SK-N-SH treated with all-trans-retinoic acid at 6 μM for 48 hours (cell line): ENCODE measurements at regions not wholly inside any gene's neighbourhood (a gene's known extent, or its start where the extent isn't known, plus 50 kb on each side); places are given as distances from the start of the nearest gene placed in this dataset.

ENCODE experiments used
- ATAC-seq: fragments of 200-7000 bp; cut with Tn5 transposase; 3 replicates; pipeline ENCODE4 v1.9.1; 2020; ENCODE audit warnings: mild to moderate bottlenecking, moderate library complexity
- ARNTL ChIP-seq: fragments of 450-650 bp; formaldehyde crosslinking; IDR thresholded peaks from 2 replicates; pipeline ENCODE4 v1.5.0; 2020; ENCODE audit warnings: low read depth, mild to moderate bottlenecking, moderate library complexity, borderline replicate concordance
- BACH2 ChIP-seq: fragments of 250-450 bp; sonication (Bioruptor Pico); IDR thresholded peaks from 2 replicates; pipeline ENCODE4 v1.9.0; 2021; ENCODE audit warnings: mild to moderate bottlenecking, borderline replicate concordance
- CSDC2 ChIP-seq: fragments of 250-450 bp; sonication (Bioruptor Pico); IDR thresholded peaks from 2 replicates; pipeline ENCODE4 v1.5.0; 2020; ENCODE audit warnings: mild to moderate bottlenecking, moderate library complexity
- GLIS3 ChIP-seq: fragments of 250-450 bp; sonication (Bioruptor Pico); IDR thresholded peaks from 2 replicates; pipeline ENCODE4 v1.5.0; 2020; ENCODE audit warnings: mild to moderate bottlenecking, moderate library complexity
- ISL1 ChIP-seq: fragments of 250-450 bp; sonication (Bioruptor Pico); IDR thresholded peaks from 2 replicates; pipeline ENCODE4 v2.1.2; 2022; ENCODE audit warnings: mild to moderate bottlenecking, moderate library complexity
- POU6F1 ChIP-seq: fragments of 250-450 bp; sonication (Bioruptor Pico); IDR thresholded peaks from 2 replicates; pipeline ENCODE4 v1.8.0; 2021; ENCODE audit warnings: low read depth, mild to moderate bottlenecking, moderate library complexity, borderline replicate concordance
- PPARA ChIP-seq: fragments of 250-450 bp; sonication (Bioruptor Pico); IDR thresholded peaks from 2 replicates; pipeline ENCODE4 v1.5.0; 2020; ENCODE audit warnings: mild to moderate bottlenecking, borderline replicate concordance
- RARB ChIP-seq: fragments of 250-450 bp; sonication (Bioruptor Pico); IDR thresholded peaks from 2 replicates; pipeline ENCODE4 v1.8.0; 2021; ENCODE audit warnings: mild to moderate bottlenecking, moderate library complexity
- TCF4 ChIP-seq: fragments of 250-450 bp; sonication (Bioruptor Pico); IDR thresholded peaks from 2 replicates; pipeline ENCODE4 v1.8.0; 2021; ENCODE audit warnings: mild to moderate bottlenecking, moderate library complexity, borderline replicate concordance
- TOX ChIP-seq: fragments of 250-450 bp; sonication (Bioruptor Pico); IDR thresholded peaks from 2 replicates; pipeline ENCODE4 v1.8.0; 2021; ENCODE audit warnings: mild to moderate bottlenecking, moderate library complexity, borderline replicate concordance
- ZC3H10 ChIP-seq: fragments of 250-450 bp; sonication (Bioruptor Pico); IDR thresholded peaks from 2 replicates; pipeline ENCODE4 v1.5.1; 2021; ENCODE audit warnings: mild to moderate bottlenecking, moderate library complexity
- ZFP3 ChIP-seq: fragments of 250-450 bp; sonication (Bioruptor Pico); IDR thresholded peaks from 2 replicates; pipeline ENCODE4 v1.5.0; 2020; ENCODE audit warnings: mild to moderate bottlenecking, moderate library complexity
- ZFP30 ChIP-seq: fragments of 450-650 bp; formaldehyde crosslinking; IDR thresholded peaks from 2 replicates; pipeline ENCODE4 v1.5.0; 2022; ENCODE audit warnings: mild to moderate bottlenecking, moderate library complexity
- ZNF565 ChIP-seq: fragments of 450-650 bp; formaldehyde crosslinking; conservative IDR thresholded peaks from 2 replicates; pipeline ENCODE4 v1.5.0; 2020; ENCODE audit warnings: low read depth, mild to moderate bottlenecking, moderate library complexity
- ZNF70 ChIP-seq: fragments of 450-650 bp; formaldehyde crosslinking; IDR thresholded peaks from 2 replicates; pipeline ENCODE4 v1.5.0; 2020; ENCODE audit warnings: mild to moderate bottlenecking, moderate library complexity
- ZNF8 ChIP-seq: fragments of 450-650 bp; formaldehyde crosslinking; IDR thresholded peaks from 2 replicates; pipeline ENCODE4 v1.5.0; 2020; ENCODE audit warnings: mild to moderate bottlenecking, moderate library complexity
- TF ChIP-seq, protein P1 (sequence below): fragments of 250-450 bp; sonication (Bioruptor Pico); IDR thresholded peaks from 2 replicates; pipeline ENCODE4 v1.5.1; 2020; ENCODE audit warnings: low read depth, mild to moderate bottlenecking, moderate library complexity
- TF ChIP-seq, protein P2 (sequence below): fragments of 250-450 bp; sonication (Bioruptor Pico); IDR thresholded peaks from 2 replicates; pipeline ENCODE4 v1.8.0; 2020; ENCODE audit warnings: mild to moderate bottlenecking, moderate library complexity, borderline replicate concordance

- ATAC-seq = no peak
- no peak for TF ChIP-seq RARB (CRISPR knock-in tag)
Observed at GRCh38 chr2:120988700-120989511, 253.2 kb downstream of the GLI2 start.

DNA sequence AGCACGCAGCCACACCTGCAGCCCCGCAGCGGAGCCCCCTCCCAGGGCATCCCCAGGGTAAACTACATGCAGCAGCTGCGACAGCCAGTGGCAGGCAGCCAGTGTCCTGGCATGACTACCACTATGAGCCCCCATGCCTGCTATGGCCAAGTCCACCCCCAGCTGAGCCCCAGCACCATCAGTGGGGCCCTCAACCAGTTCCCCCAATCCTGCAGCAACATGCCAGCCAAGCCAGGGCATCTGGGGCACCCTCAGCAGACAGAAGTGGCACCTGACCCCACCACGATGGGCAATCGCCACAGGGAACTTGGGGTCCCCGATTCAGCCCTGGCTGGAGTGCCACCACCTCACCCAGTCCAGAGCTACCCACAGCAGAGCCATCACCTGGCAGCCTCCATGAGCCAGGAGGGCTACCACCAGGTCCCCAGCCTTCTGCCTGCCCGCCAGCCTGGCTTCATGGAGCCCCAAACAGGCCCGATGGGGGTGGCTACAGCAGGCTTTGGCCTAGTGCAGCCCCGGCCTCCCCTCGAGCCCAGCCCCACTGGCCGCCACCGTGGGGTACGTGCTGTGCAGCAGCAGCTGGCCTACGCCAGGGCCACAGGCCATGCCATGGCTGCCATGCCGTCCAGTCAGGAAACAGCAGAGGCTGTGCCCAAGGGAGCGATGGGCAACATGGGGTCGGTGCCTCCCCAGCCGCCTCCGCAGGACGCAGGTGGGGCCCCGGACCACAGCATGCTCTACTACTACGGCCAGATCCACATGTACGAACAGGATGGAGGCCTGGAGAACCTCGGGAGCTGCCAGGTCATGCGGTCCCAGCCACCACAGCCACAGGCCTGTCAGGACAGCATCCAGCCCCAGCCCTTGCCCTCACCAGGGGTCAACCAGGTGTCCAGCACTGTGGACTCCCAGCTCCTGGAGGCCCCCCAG, 254.1 kb downstream of the GLI2 start:
- ATAC-seq = no peak
- TF ChIP-seq GLIS3 = no peak
- no peak for TF ChIP-seq ZFP30 (CRISPR knock-in tag)
- no peak for TF ChIP-seq ZNF70 (CRISPR knock-in tag)
- TF ChIP-seq PPARA (CRISPR knock-in tag) = no peak
- TF ChIP-seq, protein P1, sequence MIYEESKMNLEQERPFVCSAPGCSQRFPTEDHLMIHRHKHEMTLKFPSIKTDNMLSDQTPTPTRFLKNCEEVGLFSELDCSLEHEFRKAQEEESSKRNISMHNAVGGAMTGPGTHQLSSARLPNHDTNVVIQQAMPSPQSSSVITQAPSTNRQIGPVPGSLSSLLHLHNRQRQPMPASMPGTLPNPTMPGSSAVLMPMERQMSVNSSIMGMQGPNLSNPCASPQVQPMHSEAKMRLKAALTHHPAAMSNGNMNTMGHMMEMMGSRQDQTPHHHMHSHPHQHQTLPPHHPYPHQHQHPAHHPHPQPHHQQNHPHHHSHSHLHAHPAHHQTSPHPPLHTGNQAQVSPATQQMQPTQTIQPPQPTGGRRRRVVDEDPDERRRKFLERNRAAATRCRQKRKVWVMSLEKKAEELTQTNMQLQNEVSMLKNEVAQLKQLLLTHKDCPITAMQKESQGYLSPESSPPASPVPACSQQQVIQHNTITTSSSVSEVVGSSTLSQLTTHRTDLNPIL = no peak
- TF ChIP-seq RARB (CRISPR knock-in tag) = no peak
- no peak for TF ChIP-seq ISL1

GRCh38 chr2:120990451-120990871, 254.8 kb downstream of the GLI2 start:
- TF ChIP-seq TCF4 (no peak), RARB (CRISPR knock-in tag) (no peak), ISL1 (no peak), ZNF8 (CRISPR knock-in tag) (no peak)
- TF ChIP-seq, protein P1 = no peak
- ATAC-seq = no peak

DNA sequence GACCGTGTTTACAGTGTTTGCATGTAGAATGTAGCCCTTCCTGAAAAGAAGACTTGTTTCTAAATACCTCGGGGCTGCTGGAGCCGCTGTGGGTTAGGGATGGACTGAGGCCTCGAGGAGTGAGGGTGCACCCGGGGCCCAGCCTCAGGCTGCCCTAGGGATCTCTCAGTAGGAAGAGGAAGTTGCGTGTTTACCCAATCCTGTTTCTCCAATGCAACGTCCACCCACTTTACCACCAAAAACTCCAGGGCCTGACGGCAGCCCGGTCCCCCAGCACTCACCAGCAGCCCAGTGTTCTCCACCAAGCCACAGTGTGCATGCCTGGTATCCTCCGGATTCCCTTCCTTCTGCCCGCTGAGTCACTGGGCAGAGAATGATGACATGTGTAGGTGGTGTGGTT, 255.8 kb downstream of the GLI2 start:
- ATAC-seq = no peak
- TF ChIP-seq ZNF70 (CRISPR knock-in tag) = no peak
- no peak for TF ChIP-seq ZFP30 (CRISPR knock-in tag)
- no peak for TF ChIP-seq TCF4

DNA sequence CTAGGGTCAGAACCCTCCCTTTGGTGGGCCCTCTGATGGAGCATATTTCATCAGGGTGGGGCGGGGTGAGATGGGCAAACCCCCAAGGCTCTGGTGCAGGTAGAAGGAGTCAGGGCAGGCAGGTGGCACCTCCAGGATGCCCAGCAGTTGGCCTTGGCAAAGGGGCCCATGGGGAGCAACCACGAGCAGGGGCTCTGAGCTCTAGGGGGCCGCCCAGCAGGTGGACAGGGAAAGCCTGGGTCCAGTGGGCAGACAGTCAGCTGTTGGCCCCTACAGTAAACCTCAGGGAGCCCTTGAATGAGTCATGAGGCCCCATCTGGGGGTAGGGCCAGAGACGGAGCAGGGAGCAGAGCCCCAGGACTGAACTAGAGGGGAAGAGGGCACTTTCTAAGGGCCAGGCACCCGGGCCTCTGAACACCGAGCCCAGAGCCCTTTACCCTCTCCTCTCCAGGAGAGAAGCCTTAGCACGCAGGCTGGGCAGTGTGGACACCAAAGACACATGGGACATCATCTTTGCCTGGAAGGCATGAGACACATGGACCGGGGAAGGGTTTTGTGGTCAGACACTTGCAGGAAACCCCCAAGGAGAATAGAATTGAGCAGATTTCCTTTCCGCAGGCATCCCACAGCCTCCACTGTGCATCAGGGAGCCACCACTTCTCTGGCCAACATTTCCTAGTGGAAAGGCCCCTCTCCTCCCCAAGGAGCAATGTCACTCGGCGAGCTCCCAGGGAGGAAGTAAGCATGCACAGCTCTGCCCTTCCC, 257.3 kb downstream of the GLI2 start:
- TF ChIP-seq GLIS3 = no peak
- TF ChIP-seq ARNTL (CRISPR knock-in tag) = no peak
- TF ChIP-seq CSDC2 (CRISPR knock-in tag) = no peak
- no peak for TF ChIP-seq PPARA (CRISPR knock-in tag)
- no peak for TF ChIP-seq ZFP30 (CRISPR knock-in tag)
- no peak for TF ChIP-seq ZC3H10
- TF ChIP-seq, protein P2, sequence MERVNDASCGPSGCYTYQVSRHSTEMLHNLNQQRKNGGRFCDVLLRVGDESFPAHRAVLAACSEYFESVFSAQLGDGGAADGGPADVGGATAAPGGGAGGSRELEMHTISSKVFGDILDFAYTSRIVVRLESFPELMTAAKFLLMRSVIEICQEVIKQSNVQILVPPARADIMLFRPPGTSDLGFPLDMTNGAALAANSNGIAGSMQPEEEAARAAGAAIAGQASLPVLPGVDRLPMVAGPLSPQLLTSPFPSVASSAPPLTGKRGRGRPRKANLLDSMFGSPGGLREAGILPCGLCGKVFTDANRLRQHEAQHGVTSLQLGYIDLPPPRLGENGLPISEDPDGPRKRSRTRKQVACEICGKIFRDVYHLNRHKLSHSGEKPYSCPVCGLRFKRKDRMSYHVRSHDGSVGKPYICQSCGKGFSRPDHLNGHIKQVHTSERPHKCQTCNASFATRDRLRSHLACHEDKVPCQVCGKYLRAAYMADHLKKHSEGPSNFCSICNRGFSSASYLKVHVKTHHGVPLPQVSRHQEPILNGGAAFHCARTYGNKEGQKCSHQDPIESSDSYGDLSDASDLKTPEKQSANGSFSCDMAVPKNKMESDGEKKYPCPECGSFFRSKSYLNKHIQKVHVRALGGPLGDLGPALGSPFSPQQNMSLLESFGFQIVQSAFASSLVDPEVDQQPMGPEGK (CRISPR knock-in tag) = no peak
- TF ChIP-seq, protein P1 = no peak
- no peak for TF ChIP-seq POU6F1
- no peak for TF ChIP-seq TOX (CRISPR knock-in tag)
- TF ChIP-seq ZFP3 (CRISPR knock-in tag) = no peak
- TF ChIP-seq ZNF565 = no peak
- TF ChIP-seq BACH2 = no peak
- no peak for ATAC-seq
